Activated naive CD8-positive, alpha-beta T cell treated with anti-CD3 and anti-CD28 coated beads, Interleukin-2, amount 50 U/mL, for 24 hours (primary cell): ENCODE measurements at regions not wholly inside any gene's neighbourhood (a gene's known extent, or its start where the extent isn't known, plus 50 kb on each side); places are given as distances from the start of the nearest gene placed in this dataset.
"Not testable (repeated sequence)": the region's sequence is repeated elsewhere in the genome, so short reads cannot be mapped to it uniquely, and the experiment has no call there.

Source experiments
- ATAC-seq: fragments of 150-1000 bp; cut with Tn5 transposase; one replicate; pipeline ENCODE4 v1.10.0; 2021
- DNase-seq: peaks from one replicate; pipeline ENCODE4 v3.0.0; 2021
- H3K27ac Mint-ChIP-seq: one replicate; pipeline ENCODE4 v1.8.0; 2021; ENCODE audit warnings: mild to moderate bottlenecking, mixed read lengths
- H3K27me3 Mint-ChIP-seq: one replicate; pipeline ENCODE4 v1.8.0; 2021; ENCODE audit warnings: mixed read lengths
- H3K36me3 Mint-ChIP-seq: one replicate; pipeline ENCODE4 v1.8.0; 2021; ENCODE audit warnings: low read depth, mixed read lengths
- H3K4me1 Mint-ChIP-seq: one replicate; pipeline ENCODE4 v1.8.0; 2021; ENCODE audit warnings: mixed read lengths
- H3K4me3 Mint-ChIP-seq: one replicate; pipeline ENCODE4 v1.8.0; 2021; ENCODE audit warnings: mild to moderate bottlenecking, moderate library complexity, mixed read lengths
- H3K9me3 Mint-ChIP-seq: one replicate; pipeline ENCODE4 v1.8.0; 2021; ENCODE audit warnings: mixed read lengths

- H3K4me1 Mint-ChIP-seq, H3K4me3 Mint-ChIP-seq, H3K9me3 Mint-ChIP-seq, ATAC-seq, H3K27ac Mint-ChIP-seq, H3K36me3 Mint-ChIP-seq: not testable (repeated sequence)
- H3K27me3 Mint-ChIP-seq, result peaks cover 31% of the 10 kb centered on the region
- peak; percentile 4 for DNase-seq
Measured at GRCh38 chr15:22719980-22720379, 66.5 kb upstream of the NIPA1 start.

- H3K27ac Mint-ChIP-seq, H3K9me3 Mint-ChIP-seq, H3K36me3 Mint-ChIP-seq, H3K4me1 Mint-ChIP-seq, DNase-seq, ATAC-seq, H3K27me3 Mint-ChIP-seq, H3K4me3 Mint-ChIP-seq: not testable (repeated sequence)
Measured at GRCh38 chr15:22726104-22726503, 60.3 kb upstream of the NIPA1 start.

GRCh38 chr15:22735067-22735466 lies 51.4 kb upstream of the NIPA1 start:
- H3K36me3 Mint-ChIP-seq, H3K27ac Mint-ChIP-seq, H3K9me3 Mint-ChIP-seq, H3K4me3 Mint-ChIP-seq, ATAC-seq, DNase-seq: not testable (repeated sequence)
- H3K27me3 Mint-ChIP-seq, result peaks cover 19% of the 10 kb centered on the region
- H3K4me1 Mint-ChIP-seq, result peaks cover 15% of the 10 kb centered on the region

GRCh38 chr15:22735781-22736180 lies 50.7 kb upstream of the NIPA1 start:
- DNase-seq, result no peak
- Mint-ChIP-seq H3K9me3 (no peaks in the 10 kb centered on the region), H3K27me3 (peaks cover 23% of the 10 kb centered on the region), H3K4me3 (no peak overlapping the region), H3K4me1 (peaks cover 19% of the 10 kb centered on the region), H3K27ac (no peak overlapping the region), H3K36me3 (no peaks in the 10 kb centered on the region)
- ATAC-seq, result no peak

GRCh38 chr15:22736200-22736599 lies 50.2 kb upstream of the NIPA1 start:
- DNase-seq, H3K4me3 Mint-ChIP-seq, H3K9me3 Mint-ChIP-seq, H3K36me3 Mint-ChIP-seq, ATAC-seq, H3K27ac Mint-ChIP-seq: not testable (repeated sequence)
- peaks cover 19% of the 10 kb centered on the region for H3K4me1 Mint-ChIP-seq
- H3K27me3 Mint-ChIP-seq, result peaks cover 23% of the 10 kb centered on the region
